D721Med (cell line): ENCODE measurements at regions not wholly inside any gene's neighbourhood (a gene's known extent, or its start where the extent isn't known, plus 50 kb on each side); places are given as distances from the start of the nearest gene placed in this dataset.

Experiments
- DNase-seq: peaks from one replicate; pipeline ENCODE4 v3.0.0; 2011; ENCODE audit warnings: low spot score; ENCODE audit not compliant: insufficient read length
- FAIRE-seq: peaks from 2 replicates; lab custom pipeline; 2011; peaks lifted over from hg19 to GRCh38; lab: Jason Lieb, UNC
- CTCF ChIP-seq: IDR thresholded peaks from 2 replicates; pipeline ENCODE4 v1.5.1; 2012; ENCODE audit warnings: mild to moderate bottlenecking, control low read depth; ENCODE audit not compliant: insufficient read depth; ENCODE audit errors: missing control alignments

GRCh38 chr13:79805317-79805716, 324.4 kb downstream of the NDFIP2 start:
- DNase-seq, result no peak
- TF ChIP-seq CTCF, result no peak
- FAIRE-seq, result no peak

- no peak for DNase-seq
- no peak for FAIRE-seq
- no peak for TF ChIP-seq CTCF
Observed at GRCh38 chr13:79803989-79804388, 323.0 kb downstream of the NDFIP2 start.

GRCh38 chr13:79803296-79803695, 322.3 kb downstream of the NDFIP2 start:
- FAIRE-seq (no peak), DNase-seq (no peak)
- no peak for TF ChIP-seq CTCF

- no peak for DNase-seq
- no peak for TF ChIP-seq CTCF
- FAIRE-seq, result no peak
Observed at GRCh38 chr13:79802389-79803085, 321.6 kb downstream of the NDFIP2 start.

- no peak for DNase-seq
- no peak for FAIRE-seq
- no peak for TF ChIP-seq CTCF
Observed at GRCh38 chr13:79799059-79799867, 318.3 kb downstream of the NDFIP2 start.

- no peak for FAIRE-seq
- TF ChIP-seq CTCF, result no peak
- DNase-seq, result no peak
Observed at GRCh38 chr13:79796136-79796535, 315.2 kb downstream of the NDFIP2 start.

- no peak for TF ChIP-seq CTCF
- FAIRE-seq, result no peak
- DNase-seq, result no peak
Observed at GRCh38 chr13:79794931-79795330, 314.0 kb downstream of the NDFIP2 start.
